ENCODE measurements at regions not wholly inside any gene's neighbourhood (a gene's known extent, or its start where the extent isn't known, plus 50 kb on each side); places are given as distances from the start of the nearest gene placed in this dataset.
A peak's percentile ranks its signal among the peaks of the same experiment; 100 is the strongest.

- Histone ChIP-seq H3K27ac (no peak overlapping the region), H3K36me3 (no peaks in the 10 kb centered on the region)
- peak; percentile 10 for ATAC-seq (ENCODE audit: insufficient number of reproducible peaks, low FRiP score, low read depth)
These were observed 244.4 kb downstream of the UACA start for GRCh38 chr15:70519004-70519365.

GRCh38 chr15:70518201-70519003 is 245.0 kb downstream of the UACA start:
- Histone ChIP-seq H3K27ac (no peak overlapping the region), H3K27me3 (replicated peaks; ENCODE audit: insufficient read depth) (no peaks in the 10 kb centered on the region), H3K4me3 (no peak overlapping the region), H3K9me3 (no peaks in the 10 kb centered on the region), H3K4me1 (ENCODE audit: control insufficient read depth in 1 of 2, low read depth in 2 of 2) (no peaks in the 10 kb centered on the region), H3K36me3 (no peaks in the 10 kb centered on the region)
- ATAC-seq (ENCODE audit: insufficient number of reproducible peaks, low FRiP score, low read depth) (peak; percentile 31), DNase-seq (ENCODE audit: low spot score) (no peak)
- TF ChIP-seq CTCF (IDR thresholded peaks at IDR 0.05) = no peak

More at GRCh38 chr15:70519004-70519365, 244.4 kb downstream of the UACA start:
- H3K9me3 ChIP-seq = no peaks in the 10 kb centered on the region
- TF ChIP-seq CTCF (IDR thresholded peaks at IDR 0.05) = no peak
- no peak overlapping the region for H3K4me3 ChIP-seq
- no peak for DNase-seq (ENCODE audit: low spot score)
- no peaks in the 10 kb centered on the region for H3K4me1 ChIP-seq (ENCODE audit: control insufficient read depth in 1 of 2, low read depth in 2 of 2)
- H3K27me3 ChIP-seq (replicated peaks; ENCODE audit: insufficient read depth) = no peaks in the 10 kb centered on the region

- H3K4me1 ChIP-seq (ENCODE audit: control insufficient read depth in 1 of 2, low read depth in 2 of 2) = no peaks in the 10 kb centered on the region
- H3K4me3 ChIP-seq = no peak overlapping the region
- no peak for TF ChIP-seq CTCF (IDR thresholded peaks at IDR 0.05)
- no peak for DNase-seq (ENCODE audit: low spot score)
- H3K27me3 ChIP-seq (replicated peaks; ENCODE audit: insufficient read depth) = no peaks in the 10 kb centered on the region
- ATAC-seq (ENCODE audit: insufficient number of reproducible peaks, low FRiP score, low read depth) = no peak
- no peaks in the 10 kb centered on the region for H3K36me3 ChIP-seq
- no peak overlapping the region for H3K27ac ChIP-seq
- H3K9me3 ChIP-seq = peaks cover 1% of the 10 kb centered on the region
These were observed 246.2 kb downstream of the UACA start for GRCh38 chr15:70517194-70517590.

- no peak overlapping the region for H3K4me3 ChIP-seq
- no peaks in the 10 kb centered on the region for H3K27me3 ChIP-seq (replicated peaks; ENCODE audit: insufficient read depth)
- H3K36me3 ChIP-seq = no peaks in the 10 kb centered on the region
- no peaks in the 10 kb centered on the region for H3K4me1 ChIP-seq (ENCODE audit: control insufficient read depth in 1 of 2, low read depth in 2 of 2)
- DNase-seq (ENCODE audit: low spot score) (no peak), ATAC-seq (ENCODE audit: insufficient number of reproducible peaks, low FRiP score, low read depth) (no peak)
- peaks cover 3% of the 10 kb centered on the region for H3K9me3 ChIP-seq
- H3K27ac ChIP-seq = no peak overlapping the region
- no peak for TF ChIP-seq CTCF (IDR thresholded peaks at IDR 0.05)
These were observed 246.8 kb downstream of the UACA start for GRCh38 chr15:70516408-70517193.

- H3K27ac ChIP-seq = no peak overlapping the region
- no peak overlapping the region for H3K4me3 ChIP-seq
- ATAC-seq (ENCODE audit: insufficient number of reproducible peaks, low FRiP score, low read depth) (no peak), DNase-seq (ENCODE audit: low spot score) (no peak)
- H3K36me3 ChIP-seq = no peaks in the 10 kb centered on the region
- no peak for TF ChIP-seq CTCF (IDR thresholded peaks at IDR 0.05)
- H3K9me3 ChIP-seq = peaks cover 13% of the 10 kb centered on the region
- H3K4me1 ChIP-seq (ENCODE audit: control insufficient read depth in 1 of 2, low read depth in 2 of 2) = peaks cover 0 to 3% of the 10 kb centered on the region in 2 donors
- no peaks in the 10 kb centered on the region for H3K27me3 ChIP-seq (replicated peaks; ENCODE audit: insufficient read depth)
These were observed 249.1 kb downstream of the UACA start for GRCh38 chr15:70514251-70514650.
